ENCODE measurements at regions not wholly inside any gene's neighbourhood (a gene's known extent, or its start where the extent isn't known, plus 50 kb on each side); places are given as distances from the start of the nearest gene placed in this dataset.
"Not testable (repeated sequence)": the region's sequence is repeated elsewhere in the genome, so short reads cannot be mapped to it uniquely, and the experiment has no call there.

DNA sequence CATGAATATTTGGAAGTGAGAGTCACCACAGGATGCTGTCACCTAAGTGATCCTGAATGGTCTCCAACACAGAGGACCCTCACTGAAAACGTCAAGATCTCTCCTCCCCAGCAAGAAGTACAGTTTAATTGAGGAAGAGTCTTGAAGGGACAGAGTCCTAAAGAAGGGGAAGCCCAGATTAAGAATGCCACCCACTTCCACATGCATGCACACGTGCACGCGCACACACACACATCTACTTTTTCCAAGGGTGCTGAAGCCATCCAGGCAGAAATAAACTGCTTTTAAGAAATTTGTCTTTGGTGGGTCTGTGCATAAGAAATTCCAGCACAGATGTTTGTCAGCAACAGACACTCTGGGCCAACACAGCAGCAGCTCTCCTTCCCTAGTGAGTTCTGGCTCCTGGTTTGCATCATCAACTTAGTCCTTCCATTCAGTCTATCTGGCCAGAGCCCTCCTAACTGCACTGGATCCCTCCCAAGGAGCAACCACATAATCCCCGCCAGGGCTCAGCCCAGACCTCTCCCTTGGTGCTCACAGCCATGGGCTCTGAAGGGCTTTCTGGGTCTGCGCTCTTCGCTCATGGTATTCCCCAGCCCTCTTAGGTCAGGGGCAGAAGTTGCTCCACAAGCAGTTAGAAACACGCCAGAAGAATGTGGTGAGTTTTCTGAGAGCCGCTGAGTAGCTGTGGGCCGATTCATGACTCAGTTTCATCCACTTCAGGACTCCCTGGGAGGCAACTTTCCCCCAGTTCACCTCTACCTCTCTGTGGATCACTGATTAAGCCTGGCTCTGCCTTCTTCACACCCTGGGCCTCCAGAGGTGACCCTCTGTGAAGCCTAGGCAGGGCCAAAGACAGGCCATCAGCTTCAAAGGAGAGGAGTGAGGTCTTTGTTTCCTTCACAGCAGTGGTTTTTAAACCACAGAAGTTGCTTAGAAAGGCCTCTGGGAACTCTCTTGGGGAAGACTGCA, 132.6 kb upstream of the LIPC start:
- DNase-seq = no peak

DNA sequence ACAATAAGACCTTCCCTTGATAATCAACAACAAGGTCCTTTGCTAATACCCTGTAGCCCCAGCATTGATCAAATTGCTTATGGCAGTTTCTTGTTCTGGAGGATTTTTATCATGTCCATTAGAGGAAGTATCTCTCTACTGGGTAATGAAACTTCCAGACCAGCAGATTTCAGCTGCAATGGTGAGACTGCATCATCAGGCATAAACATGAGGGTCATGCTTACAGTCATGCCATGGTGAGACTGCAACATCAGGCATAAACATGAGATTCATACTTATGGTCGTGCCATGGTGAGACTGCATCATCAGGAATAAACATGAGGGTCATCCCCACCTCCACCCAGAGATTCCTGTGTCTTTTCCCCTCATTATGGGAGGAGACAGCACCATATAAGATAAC, 129.0 kb upstream of the LIPC start:
- no peak for DNase-seq

DNA sequence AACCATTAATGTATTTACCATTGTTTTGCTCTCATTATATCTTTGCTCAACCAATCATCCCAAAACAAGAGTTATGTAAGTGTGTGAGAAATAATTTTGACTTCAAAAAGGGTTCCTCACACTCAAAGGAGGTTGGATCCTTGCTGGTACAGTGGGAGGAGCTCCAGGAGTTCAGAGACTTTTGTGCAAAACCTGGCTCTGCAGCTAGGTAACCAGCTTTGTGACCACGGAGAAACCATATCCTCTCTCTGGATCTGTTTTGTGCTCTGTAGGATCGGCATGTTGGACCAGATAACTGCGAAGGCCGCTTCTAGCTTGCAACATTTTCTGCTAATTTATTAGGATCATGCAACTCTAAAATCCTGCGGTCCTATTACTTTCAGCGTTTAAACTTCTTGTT, 128.6 kb upstream of the LIPC start:
- no peak for DNase-seq

DNA sequence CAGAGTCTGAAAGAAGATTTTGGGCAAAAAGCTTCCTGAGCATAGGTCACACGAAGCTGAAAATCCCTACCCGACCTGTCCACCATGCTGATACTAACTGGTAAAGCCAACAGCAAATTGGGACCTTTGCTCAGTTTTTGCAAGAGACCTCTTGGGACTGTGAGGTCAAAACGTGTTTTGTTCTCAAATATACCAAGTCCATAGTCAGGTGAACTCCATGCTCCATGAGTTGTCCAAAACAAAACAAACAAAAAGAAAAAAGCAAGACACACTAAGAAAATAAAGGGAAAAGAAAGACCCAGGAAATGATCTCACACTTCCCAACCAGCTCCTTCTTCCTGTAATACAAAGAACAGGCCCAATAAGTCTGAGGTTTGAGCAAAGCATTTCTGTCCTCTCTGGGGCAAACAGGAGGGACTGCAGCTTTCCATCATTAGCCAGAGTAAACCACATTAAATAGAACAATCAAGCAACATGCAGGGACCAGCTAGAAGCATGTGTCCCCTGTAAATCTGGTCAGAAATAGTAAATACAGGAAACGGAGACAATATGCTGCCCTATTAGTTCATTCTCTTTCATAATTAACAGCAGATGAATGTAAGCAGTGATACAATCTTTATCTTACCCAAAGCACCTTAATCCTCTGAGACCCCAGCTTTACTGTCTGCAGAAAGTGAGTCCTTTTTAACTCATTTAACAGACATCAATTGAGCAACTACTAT, 125.0 kb upstream of the LIPC start:
- no peak for DNase-seq

DNA sequence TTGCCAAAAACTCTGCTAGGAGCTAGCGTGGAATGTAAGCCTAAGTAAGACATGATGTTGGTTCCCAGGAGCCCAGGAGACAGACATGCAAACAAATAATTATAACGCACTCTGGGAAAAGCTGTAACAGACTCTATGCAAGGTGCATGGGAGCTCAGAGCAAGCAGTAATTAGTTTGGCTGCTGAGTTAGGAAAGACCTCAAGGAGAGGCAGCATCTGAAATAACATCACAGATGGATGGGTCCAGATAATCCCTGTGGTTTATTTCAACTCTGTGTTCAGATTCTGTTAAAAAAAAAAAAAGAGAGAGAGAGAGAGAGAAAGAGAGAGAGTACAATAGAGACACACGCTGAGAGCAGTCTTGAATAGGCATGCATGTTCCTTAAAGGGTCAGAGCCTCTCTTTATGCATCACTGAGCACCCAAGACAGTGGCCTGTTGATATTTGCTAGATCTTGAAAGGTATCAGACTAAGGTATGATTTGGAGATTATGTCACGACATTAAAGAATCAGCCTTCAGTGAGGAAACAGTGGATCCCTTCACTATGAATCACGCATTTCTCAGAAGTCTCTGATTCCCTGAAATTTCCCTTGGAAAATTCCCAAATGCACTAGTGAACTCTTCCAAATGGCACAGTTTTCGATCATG, 124.4 kb upstream of the LIPC start:
- DNase-seq = no peak

DNA sequence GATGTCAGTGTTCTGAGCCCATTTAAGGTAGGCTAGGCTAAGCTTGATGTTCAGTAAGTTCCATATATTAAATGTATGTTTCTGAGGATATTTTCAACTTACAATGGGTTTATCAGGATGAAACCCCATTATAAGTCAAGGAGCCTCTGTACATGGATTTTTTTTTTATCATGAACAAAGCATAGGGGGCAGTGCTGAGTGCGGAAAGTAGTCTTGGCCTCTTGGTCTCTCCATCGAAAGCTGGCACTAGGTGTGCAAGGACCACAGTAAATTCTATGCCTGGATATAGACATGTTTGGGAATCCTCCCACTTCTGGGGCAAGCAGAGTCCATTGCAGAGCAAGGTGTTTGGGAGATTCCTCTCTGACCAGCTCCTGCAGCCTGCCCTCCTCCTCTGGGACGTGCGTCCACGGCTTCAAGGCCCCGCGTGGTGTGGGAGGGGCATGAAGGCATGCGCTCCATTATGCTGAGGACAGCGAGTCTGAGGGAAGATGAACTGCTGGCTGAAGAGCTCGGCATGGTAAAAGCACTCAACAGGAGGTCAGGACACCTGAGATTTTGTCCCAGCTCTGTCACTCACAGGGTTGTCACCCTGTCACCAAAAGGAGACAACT, 122.9 kb upstream of the LIPC start:
- no peak for DNase-seq

DNA sequence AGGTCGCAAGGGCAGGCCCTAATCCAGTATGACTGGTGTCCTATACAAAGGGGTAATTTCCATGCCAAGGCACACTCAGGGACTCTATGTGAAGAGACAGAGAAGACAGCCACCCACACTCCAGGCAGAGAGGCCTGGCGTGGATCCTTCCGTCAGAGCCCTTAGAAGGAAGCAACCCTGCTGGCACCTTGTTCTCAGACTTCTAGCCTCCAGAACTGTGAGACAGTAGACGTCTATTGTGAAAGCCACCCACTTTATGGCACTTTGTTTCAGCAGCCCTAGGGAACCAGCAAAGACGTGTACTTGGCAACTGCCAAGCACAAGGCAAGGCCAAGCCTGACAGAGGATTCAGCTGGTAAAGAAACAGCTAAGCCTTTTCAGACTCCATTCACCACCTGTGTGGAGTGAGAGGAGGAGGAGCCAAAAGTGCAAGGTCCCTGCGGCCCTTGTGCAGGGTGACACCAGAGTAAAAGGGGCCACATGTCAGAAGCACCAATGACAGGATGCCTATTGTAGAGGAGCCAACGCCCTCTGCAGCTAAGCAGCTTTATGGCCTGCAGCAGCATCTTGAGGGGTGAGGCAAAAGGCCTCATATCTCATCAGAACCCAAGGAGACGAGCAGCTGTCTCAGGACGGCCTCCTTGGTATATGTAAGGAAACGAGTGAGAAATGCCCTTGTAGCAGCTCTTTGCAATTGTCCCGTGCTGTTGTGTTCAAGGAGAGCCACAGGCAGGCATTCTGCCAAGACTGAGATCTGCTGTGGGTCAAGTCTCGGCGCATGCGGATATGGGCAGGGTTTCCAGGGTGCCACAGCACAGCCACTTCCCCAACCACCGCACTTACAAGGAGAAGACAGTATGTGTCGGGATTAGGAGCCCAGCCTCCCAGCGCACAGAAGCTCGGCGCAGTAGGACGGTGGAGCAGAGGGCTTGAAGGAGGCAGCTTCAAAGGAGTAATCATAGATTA, 121.5 kb upstream of the LIPC start:
- no peak for DNase-seq

DNA sequence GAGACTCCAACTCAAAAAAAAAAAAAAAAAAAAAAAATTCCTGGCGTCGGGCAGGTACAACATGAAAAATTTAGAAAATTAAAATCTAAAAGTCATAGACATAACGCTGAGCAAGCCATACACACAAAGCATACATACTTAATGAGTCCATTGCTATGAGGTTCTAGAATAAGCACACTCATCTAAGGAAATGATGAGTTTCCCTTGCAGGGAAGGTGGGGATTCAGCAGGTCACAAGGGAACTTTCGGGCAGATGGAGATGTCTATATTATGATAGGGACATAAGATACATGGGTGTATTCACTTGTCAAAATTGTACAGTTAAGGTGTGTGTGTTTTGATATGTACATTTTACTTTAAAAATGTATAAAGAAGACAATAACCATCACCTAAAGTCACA, 120.2 kb upstream of the LIPC start:
- no peak for DNase-seq

DNA sequence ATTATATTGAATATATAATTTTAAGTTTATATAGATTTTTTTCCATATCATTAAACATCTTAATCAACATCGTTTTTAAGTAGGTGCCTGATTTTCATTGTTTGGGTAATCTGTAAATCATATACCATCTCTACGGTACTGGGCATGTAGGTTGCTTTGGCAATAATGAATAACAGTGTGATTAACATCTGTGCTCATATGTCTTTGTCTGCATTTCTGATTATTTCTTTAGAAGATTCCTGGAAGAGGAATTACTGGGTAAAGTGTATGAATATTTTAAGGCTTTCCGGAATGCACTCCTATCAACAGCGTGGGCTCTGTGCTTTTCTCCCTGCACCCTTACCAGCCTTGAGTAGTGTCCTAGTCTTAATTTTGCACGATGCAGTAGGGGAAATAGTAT, 119.8 kb upstream of the LIPC start:
- DNase-seq = no peak

DNA sequence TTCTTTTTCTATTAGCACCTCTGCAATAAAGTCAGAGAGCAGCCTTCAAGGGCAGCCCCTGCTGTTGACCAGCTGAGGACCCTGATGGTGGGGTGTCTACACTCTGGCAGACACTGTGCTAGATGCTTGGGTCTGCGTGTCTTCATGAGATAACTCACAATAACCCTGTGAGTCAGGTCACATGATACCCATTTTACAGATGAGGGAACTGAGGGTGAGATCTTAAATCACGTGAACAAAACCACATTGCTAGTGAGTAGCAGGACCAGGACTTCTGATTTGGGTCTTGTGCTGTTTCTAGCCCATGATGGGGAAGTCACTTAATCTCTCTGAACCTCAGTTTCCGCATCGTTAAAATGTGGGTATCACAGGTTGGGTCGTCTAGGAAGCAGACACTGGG, 118.5 kb upstream of the LIPC start:
- DNase-seq = no peak

DNA sequence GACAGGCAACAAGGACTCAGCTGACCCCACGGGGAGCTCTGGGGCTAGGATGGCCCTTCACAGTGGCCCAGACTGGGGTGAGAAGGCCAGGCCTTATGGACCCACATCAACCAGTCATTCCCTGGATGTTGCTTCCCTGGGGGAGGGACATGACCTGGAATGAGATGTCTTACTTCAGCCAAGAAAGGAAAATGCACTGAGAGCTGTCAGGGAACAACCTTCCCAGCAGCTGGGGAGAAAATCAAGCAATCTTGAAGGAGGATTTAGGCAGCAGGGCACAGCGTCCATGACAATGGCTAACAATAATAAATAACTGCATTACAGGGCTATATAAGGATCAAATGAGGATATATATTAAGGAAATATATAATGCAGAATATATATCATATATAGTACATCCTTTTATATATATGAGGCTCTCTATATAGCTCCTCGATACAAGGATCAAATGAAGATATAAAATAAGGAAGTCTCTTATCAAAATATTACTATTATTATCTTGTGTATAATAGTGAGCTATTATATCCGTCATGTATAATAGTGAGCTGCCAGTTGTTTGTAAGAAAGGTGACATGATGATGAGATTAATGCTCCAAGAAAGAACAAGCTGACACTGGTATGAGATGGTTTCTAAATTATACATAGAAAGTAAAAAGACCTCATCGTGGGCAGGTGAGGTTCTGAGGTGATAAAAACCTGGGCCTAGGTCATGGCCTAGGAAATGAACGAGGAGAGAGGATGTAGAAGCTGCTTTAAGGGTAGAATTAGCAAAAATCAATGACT, 117.8 kb upstream of the LIPC start:
- DNase-seq = no peak

DNA sequence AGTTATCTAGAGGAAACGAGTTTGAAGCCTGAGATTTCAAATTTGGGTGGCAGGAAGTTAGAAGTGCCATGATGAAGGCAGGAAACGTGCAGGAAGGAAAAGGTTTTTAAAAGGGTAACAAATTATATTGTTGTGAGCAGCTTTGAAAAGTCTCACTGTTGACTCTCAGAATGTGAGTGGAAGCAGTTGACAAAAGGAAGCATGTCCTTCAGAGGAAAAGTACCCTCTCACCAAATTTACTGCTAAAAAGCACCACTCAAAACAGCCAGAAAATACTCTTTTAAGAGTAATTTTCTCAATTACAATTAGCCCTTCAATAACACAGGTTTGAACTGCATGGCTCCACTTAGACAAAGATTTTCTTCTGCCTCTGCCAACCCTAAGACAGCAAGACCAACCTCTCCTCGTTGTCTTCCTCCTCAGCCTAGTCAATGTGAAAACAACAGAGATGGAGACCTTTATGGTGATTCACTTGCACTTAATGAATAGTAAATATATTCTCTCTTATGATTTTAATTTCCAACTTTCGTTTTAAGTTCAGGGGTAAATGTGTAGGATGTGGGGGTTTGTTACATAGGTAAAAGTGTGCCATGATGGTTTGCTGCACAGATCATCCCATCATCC, 117.1 kb upstream of the LIPC start:
- DNase-seq = no peak

DNA sequence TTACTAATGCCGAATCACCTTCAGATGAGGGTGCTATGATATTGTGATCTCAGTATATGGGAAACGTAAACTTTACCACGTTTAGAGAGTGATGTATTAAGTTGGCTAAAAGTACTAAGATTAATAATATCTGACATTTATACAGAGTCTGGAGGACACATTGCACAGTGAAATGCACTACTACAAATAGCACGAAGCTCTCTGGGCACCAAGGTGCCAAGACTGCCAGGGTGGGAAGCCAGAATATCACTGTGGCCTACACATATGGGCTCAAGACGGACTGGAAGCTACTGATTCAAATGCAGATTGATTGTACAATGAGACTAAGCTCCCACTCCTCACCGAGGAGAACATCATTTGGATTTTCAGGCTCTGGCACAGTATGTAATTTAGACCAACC, 113.3 kb upstream of the LIPC start:
- no peak for DNase-seq

DNA sequence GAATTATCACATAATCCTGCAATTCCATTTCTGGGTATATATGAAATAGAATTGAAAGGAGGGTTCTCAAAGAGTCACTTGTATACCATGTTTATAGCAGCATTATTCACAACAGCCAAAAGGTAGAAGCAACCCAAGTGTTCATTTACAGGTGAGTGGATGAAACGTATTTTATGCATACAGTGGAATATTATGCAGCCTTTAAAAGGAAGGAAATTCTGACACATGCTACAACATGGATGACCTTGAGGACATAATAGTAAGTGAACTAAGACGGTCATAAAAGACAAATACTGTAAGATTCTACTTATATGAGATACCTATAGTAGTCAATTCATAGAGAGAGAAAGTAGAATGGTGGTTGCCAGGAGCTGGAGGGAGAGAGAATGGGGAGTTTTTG, 110.8 kb upstream of the LIPC start:
- no peak for DNase-seq

DNA sequence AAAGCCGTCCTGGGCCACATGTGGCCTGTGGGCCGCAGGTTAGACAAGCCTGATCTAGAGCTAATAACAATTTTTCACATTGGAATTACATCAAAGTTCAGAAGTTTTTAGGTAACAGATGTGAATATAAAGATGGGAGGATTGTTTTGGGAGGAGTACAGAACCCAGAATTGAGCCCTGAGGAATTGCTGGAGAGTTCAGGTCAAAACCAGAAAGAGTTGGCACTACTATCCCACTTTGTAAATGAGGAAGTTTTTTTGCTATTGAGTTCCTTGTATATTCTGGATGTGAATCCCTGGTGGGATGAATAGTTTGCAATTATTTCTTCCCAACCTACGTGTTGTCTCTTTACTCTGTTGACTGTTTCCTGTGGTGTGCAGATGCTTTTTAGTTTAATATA, 109.5 kb upstream of the LIPC start:
- no peak for DNase-seq

DNA sequence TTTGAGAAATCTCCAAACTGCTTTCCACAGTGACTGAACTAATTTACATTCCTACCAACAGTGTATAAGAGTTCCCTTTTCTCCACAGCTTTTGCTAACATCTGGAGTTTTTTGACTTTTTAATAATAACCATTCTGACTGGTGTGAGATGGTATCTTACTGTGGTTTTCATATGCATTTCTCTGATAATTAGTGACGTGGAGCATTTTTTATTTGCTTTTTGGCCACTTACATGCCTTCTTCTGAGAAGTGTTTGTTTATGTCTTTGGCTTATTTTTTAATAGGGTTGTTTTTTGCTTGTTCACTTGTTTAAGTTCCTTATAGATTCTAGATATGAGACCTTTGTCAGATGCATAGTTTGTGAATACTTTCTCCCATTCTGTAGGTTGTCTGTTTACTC, 108.5 kb upstream of the LIPC start:
- not testable (repeated sequence) for DNase-seq

DNA sequence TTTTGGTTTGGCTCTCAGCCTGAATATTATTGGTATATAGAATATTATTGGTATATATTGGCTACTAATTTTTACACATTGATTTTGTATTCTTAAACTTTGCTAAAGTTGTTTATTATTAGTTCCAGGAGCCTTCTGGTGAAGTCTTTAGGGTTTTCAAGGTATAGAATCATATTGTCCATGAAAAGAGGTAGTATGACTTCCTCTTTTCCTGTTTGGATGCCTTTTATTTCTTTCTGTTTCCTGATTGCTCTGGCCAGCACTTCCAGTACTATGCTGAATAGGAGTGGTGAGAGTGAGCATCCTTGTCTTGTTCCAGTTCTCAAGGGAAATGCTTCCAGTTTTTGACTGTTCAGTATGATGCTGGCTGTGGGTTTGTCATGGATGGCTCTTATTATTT, 107.3 kb upstream of the LIPC start:
- DNase-seq = no peak

DNA sequence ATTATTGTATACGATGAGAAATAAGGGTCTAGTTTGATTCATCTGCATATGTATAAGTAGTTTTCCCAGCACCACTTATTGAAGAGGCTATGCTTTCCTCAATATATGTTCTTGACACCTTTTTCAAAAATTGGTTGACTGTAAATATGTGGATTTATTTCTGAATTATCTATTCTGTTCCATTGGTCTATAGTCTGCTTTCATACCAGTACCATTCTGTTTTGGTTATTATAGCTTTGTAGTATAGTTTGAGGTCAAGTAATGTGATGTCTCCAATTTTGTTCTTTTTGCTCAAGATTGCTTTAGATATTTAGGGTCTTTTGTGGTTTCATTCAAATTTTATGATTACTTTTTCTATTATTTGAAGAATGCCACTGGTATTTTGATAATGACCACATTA, 103.8 kb upstream of the LIPC start:
- DNase-seq = no peak

DNA sequence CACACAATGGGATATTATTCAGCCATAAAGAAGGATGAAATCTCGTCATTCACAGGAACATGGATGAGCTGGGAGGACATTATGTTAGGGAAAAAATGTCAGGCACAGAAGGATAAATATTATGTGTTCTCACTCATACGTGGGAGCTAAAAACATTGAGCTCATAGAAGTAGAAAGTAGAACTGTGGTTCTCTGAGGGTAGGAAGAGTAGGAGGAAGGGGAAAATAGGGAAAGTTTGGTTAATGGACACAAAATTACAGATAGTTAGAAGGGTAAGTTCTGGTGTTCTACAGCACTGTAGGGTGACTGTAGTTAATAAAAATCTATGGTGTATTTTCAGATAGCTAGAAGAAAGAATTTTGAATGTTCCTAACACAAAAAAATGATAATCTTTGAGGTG, 102.6 kb upstream of the LIPC start:
- DNase-seq = no peak

DNA sequence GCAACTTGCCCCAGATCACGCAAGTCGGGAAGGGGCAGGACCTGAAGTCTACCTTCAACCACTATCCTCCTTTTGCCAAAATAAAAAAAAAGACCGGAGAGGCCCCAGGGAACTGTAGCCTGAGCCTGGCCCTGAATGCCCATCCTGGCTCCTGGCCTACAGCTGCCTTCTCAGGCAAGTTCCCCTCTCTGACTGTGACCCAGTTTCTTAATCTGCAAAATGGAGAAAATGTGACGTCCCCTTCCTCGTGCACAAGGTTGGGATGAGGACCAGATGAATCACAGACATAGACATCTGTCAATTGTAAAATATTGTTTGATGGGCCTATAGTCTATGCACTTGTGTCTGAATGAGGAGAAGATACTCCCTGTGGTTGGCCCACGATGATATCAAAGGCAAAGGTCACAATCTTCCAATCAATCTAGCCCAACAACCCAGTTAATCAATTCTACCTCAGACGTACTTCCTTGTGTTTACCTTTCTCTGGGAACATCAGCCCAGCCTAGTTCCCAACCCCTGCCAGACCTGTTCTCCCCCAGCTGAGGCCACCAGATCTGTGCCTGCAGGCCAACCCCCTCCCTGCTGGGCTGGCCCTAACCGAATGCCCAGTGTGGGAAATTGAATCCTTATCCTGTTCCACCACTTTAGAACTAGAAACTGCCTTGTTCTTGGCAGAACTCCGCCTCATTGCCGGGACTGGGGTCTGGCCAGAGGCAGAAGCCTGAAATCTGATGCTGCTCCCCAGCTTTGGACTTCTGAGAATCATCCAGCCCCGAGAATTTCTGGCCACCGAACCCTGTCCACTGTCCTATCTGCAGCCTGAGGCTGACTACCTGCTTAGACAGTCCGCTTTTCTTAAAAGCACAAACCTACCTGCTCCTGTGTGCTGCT, 101.8 kb upstream of the LIPC start:
- DNase-seq = no peak

Data from NCI-H1417 treated with DMSO at 0.1 percent for 48 hours (cell line).